ENCODE measurements at regions not wholly inside any gene's neighbourhood (a gene's known extent, or its start where the extent isn't known, plus 50 kb on each side); places are given as distances from the start of the nearest gene placed in this dataset.

GRCh38 chr10:3294919-3295581, 122.5 kb upstream of the PITRM1 start:
- Histone ChIP-seq H3K4me3 (no peak overlapping the region), H3K36me3 (no peaks in the 10 kb centered on the region), H3K4me1 (peaks cover 0 to 30% (median 4%) of the 10 kb centered on the region in 4 donors), H3K27ac (peak overlapping the region; percentile 4 to 86 (median 72)), H3K9me3 (no peaks in the 10 kb centered on the region), H3K27me3 (no peaks in the 10 kb centered on the region)
- WGBS, 2 donors = 70 to 76% methylated on average over 14 of the region's 14 CpGs
- no peak for DNase-seq (ENCODE audit: low spot score in 2 of 2)
- TF ChIP-seq POLR2A (IDR thresholded peaks at IDR 0.05) = no peak
- TF ChIP-seq, protein P1, sequence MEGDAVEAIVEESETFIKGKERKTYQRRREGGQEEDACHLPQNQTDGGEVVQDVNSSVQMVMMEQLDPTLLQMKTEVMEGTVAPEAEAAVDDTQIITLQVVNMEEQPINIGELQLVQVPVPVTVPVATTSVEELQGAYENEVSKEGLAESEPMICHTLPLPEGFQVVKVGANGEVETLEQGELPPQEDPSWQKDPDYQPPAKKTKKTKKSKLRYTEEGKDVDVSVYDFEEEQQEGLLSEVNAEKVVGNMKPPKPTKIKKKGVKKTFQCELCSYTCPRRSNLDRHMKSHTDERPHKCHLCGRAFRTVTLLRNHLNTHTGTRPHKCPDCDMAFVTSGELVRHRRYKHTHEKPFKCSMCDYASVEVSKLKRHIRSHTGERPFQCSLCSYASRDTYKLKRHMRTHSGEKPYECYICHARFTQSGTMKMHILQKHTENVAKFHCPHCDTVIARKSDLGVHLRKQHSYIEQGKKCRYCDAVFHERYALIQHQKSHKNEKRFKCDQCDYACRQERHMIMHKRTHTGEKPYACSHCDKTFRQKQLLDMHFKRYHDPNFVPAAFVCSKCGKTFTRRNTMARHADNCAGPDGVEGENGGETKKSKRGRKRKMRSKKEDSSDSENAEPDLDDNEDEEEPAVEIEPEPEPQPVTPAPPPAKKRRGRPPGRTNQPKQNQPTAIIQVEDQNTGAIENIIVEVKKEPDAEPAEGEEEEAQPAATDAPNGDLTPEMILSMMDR (IDR thresholded peaks at IDR 0.05) = no peak
- no peak for TF ChIP-seq EP300 (IDR thresholded peaks at IDR 0.05)

GRCh38 chr10:3293581-3294431, 121.2 kb upstream of the PITRM1 start:
- Histone ChIP-seq H3K27me3 (no peaks in the 10 kb centered on the region), H3K9me3 (no peaks in the 10 kb centered on the region), H3K27ac (peak overlapping the region; percentile 4 to 86 (median 72)), H3K4me1 (peaks cover 0 to 30% (median 4%) of the 10 kb centered on the region in 4 donors), H3K4me3 (no peak overlapping the region), H3K36me3 (no peaks in the 10 kb centered on the region)
- peak in 1 of 2 donors; percentile 37 for TF ChIP-seq EP300 (IDR thresholded peaks at IDR 0.05)
- TF ChIP-seq, protein P1 (IDR thresholded peaks at IDR 0.05) = no peak
- no peak for TF ChIP-seq POLR2A (IDR thresholded peaks at IDR 0.05)
- 61% methylated on average over 18 to 19 of the region's 19 CpGs for WGBS, 2 donors
- DNase-seq (ENCODE audit: low spot score in 2 of 2) = no peak

GRCh38 chr10:3292636-3293035, 120.1 kb upstream of the PITRM1 start:
- H3K36me3 ChIP-seq = no peaks in the 10 kb centered on the region
- peaks cover 0 to 30% (median 4%) of the 10 kb centered on the region in 4 donors for H3K4me1 ChIP-seq
- WGBS, 2 donors = 50 to 54% methylated on average over 8 of the region's 8 CpGs
- TF ChIP-seq POLR2A (IDR thresholded peaks at IDR 0.05) (no peak), EP300 (IDR thresholded peaks at IDR 0.05) (peak; percentile 18 to 81)
- no peak for DNase-seq (ENCODE audit: low spot score in 2 of 2)
- H3K9me3 ChIP-seq = no peaks in the 10 kb centered on the region
- no peak overlapping the region for H3K4me3 ChIP-seq
- H3K27me3 ChIP-seq = no peaks in the 10 kb centered on the region
- H3K27ac ChIP-seq = peak overlapping the region; percentile 4 to 86 (median 72)

GRCh38 chr10:3290550-3290949, 118.0 kb upstream of the PITRM1 start:
- H3K36me3 ChIP-seq = no peaks in the 10 kb centered on the region

GRCh38 chr10:3287572-3288445, 115.2 kb upstream of the PITRM1 start:
- no peak for DNase-seq (ENCODE audit: low spot score in 2 of 2)
- no peak overlapping the region for H3K27ac ChIP-seq
- H3K27me3 ChIP-seq = no peaks in the 10 kb centered on the region
- 85 to 90% methylated on average over 40 to 42 of the region's 42 CpGs for WGBS, 2 donors
- H3K36me3 ChIP-seq = no peaks in the 10 kb centered on the region
- H3K9me3 ChIP-seq = no peaks in the 10 kb centered on the region
- H3K4me3 ChIP-seq = no peak overlapping the region
- peaks cover 0 to 8% (median 0%) of the 10 kb centered on the region in 4 donors for H3K4me1 ChIP-seq
- no peak for TF ChIP-seq POLR2A (IDR thresholded peaks at IDR 0.05)
- TF ChIP-seq, protein P1 (IDR thresholded peaks at IDR 0.05) = no peak

More at GRCh38 chr10:3290550-3290949, 118.0 kb upstream of the PITRM1 start:
- TF ChIP-seq, protein P1 (IDR thresholded peaks at IDR 0.05) = no peak
- TF ChIP-seq POLR2A (IDR thresholded peaks at IDR 0.05) (no peak), EP300 (IDR thresholded peaks at IDR 0.05) (no peak)
- Histone ChIP-seq H3K27me3 (no peaks in the 10 kb centered on the region), H3K4me3 (no peak overlapping the region), H3K9me3 (no peaks in the 10 kb centered on the region), H3K27ac (no peak overlapping the region), H3K4me1 (peaks cover 0 to 30% (median 4%) of the 10 kb centered on the region in 4 donors)
- 80 to 84% methylated on average over 12 of the region's 12 CpGs for WGBS, 2 donors
- no peak for DNase-seq (ENCODE audit: low spot score in 2 of 2)
